CD4-positive, alpha-beta T cell treated with Interferon gamma for 1 hour (primary cell): ENCODE measurements at regions not wholly inside any gene's neighbourhood (a gene's known extent, or its start where the extent isn't known, plus 50 kb on each side); places are given as distances from the start of the nearest gene placed in this dataset.
A peak's percentile ranks its signal among the peaks of the same experiment; 100 is the strongest.

Source experiments
- DNase-seq: peaks from one replicate; pipeline ENCODE4 v3.0.0-alpha.2; 2020

DNA sequence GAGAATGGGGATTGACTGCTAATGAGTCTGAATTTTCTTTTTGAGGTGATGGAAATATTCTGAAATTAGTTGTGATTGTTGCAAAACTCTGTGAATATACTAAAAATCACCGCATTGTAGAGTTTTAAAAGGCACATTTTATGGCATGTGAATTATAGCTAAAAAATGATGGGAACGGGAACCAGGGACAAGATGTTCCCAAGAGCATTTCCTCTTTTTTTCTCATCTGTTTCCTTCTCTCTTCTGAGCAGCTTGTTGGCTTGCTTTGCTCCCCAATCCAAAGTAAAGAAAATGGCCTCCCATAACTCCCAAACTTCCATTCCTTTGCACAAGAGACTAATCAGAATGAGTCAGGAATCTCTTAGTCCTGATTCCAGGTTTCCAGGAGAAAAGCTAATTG lies 459.2 kb downstream of the TSHZ3 start:
- no peak for DNase-seq

DNA sequence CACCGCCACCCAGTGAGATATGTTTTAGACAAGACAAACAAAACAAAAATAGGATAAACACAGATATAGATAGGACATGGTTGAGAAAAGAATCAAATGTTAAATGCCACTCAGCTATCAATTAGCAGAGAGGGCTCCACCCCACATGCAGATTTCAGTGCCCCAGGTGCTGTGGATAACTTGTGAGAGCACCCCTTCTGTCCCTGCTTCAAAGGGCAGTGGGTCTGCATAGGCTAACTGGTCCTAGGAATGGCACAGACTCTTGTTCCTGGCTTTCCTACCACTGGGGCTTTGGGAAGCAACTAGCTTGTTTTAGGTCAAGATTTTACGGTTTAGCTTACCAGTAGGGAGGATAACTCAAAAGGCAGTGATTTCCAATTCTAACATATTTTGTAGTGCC lies 460.3 kb downstream of the TSHZ3 start:
- no peak for DNase-seq

DNA sequence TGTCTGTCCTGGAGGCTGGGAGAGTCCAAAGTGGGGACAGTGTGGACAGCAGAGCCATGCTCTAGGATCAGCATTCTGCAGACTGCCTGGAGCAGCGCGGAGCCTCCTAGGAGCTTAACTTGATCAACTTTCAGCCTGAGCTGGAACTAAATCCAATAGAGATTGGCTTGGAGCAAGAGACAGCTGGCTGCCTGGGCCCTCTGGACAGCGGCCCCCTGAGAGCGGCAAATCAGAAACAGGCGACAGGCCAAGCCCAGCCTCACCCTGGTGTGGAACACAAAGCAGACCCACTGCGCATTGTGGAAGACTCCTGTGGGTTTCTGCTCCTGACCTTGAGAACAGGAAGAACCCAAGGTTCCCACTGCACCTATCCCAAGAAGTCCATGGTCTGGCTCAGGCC lies 462.2 kb downstream of the TSHZ3 start:
- DNase-seq, result no peak

DNA sequence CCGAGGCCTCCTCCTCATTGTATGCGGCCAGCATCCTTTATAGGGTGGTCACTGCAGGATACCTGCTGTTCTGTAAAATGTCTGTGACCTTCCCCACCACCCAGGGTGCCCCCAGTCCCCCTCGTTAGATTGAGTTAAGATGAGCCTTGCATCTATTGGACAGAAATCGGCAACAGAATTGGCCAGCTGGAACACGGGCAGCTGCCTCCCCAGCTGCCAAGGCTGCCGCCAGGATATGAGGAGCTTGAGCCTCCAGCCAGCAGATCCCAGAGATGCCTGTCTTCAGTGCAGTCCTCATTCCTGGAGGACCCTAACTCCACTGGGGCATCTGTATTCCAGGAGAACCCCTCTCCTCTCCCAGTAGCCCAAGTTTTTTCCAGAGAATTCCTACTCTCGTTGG lies 463.0 kb downstream of the TSHZ3 start:
- DNase-seq, result no peak

DNA sequence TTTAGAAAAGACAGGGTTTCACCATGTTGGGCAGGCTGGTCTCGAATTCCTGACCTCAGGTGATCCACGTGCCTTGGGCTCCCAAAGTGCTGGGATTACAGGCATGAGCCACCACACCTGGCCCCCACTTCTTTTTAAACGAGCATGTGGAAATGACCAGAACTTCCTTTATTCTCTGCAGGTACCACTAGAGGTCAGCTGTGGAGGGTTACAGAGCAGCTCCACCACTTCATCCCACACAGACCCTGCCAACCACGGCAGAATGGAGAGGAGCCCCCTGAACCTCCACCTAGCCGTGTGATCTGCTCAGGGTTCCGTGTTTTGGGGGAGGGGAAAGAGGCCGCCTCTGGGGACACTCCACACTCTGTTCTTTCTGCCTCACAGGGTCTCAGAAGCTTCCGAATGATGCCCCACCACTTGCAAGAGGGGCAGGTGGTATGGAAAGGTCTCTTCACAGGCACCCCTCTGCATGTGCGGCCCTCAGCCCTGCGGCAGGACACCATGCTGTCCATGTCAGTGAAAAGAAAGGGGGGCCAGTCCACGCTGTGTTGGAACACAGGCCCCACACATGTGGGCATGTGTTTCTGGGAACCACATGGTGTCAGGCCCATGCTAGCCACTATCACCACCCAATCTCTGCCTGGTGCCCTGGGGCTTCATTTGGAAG lies 465.0 kb downstream of the TSHZ3 start:
- no peak for DNase-seq

DNA sequence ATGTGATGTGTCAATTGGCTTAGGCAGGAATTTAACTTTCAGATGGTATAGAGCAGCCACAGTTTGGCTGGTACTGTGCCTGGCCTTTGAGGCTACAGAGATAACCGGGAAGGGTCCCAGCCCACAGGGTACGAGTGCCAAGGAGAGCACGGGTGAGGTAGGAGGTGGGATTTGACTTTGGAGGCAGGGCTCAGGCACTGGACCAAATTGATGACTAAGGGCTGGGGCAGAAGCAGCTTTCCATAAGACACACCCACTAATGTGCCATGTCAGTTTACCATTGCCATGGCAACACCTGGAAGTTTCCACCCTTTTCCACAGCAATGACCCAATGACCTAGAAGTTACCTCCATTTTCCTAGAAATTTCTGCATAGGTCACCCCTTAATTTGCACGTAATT lies 466.2 kb downstream of the TSHZ3 start:
- DNase-seq, result no peak

DNA sequence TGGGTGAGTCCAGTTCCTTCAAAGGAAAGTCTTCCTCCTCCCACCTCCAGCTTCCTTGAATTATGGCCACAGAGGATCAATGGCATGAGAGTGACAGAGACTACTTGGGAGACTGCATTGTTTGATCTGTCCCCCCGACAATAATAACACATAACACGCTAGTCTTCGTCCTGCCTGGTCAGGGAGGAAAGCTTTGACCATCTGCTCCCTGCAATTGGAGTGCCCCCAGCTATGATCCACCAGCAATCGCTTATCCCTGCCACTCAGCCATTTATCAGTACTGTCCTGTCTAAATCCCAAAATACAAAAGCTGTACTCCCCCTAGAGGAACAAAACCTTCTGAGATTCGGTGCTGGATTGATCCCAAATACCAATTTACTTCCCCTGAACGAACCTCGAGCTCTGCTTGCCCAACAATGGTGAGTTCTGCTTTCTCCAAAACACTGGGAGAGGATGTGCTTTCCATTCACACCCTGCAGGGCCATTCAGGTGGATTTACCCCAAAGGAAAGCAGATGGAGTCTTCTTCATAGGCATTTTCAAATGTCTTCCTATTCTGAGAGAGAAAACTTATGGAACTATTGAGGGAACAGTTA lies 466.7 kb downstream of the TSHZ3 start:
- DNase-seq, result no peak

DNA sequence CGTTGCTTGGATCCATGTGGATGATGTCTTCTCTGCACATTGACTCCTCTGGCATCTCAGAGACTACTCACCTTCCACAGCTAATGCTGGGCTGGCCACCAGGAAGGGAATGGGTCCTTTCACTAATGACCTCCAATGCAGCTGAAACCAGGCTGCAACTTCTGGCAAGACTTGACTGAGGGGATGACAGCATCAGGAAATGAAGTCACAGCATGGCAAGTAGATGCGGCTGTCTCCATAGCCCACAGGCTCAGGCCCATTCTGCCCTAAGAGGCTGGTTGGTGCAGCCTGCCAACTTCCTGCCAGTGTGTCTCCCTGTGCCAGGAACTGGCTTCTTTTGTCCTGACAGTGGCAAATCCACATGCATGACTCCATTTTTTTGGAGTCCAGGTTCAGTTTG lies 467.3 kb downstream of the TSHZ3 start:
- no peak for DNase-seq

DNA sequence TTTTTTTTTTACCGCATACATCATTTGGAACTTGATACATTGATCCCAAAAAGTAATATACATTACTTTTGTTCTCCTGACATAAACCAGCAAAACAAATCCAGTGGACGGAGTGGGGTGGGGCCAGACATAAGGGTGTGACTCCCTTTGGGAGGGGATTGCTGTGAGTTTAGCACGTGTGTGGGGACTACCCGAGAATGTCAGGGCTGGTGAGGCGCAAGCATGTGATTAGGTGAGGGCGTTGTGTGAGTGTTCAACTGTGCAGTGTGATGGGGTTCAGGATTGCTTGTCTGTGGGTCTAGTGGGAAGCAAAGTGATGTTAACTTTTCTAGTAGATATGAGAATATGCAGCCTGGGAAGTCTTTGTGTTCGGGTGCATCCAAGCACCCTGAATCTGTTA lies 468.0 kb downstream of the TSHZ3 start:
- DNase-seq, result no peak

DNA sequence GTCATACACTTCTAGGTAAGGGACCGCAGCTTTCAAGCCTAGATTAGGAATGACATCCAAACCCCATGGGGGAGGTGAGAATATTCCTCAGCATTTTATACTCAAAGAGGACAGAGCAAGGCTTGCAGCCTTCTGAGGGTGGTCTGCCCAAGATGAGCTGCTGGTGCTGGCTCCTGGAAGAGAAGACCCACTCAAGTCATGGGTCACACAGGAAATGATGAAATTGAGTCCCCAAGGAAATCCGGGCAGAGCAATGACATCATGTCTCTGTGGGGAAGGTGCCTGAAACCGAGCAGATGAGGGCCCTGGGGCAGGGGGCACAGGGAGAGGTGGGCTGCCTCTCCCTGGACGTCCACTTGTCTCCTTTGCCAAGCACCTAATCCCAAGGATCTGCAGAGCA lies 468.7 kb downstream of the TSHZ3 start:
- no peak for DNase-seq

DNA sequence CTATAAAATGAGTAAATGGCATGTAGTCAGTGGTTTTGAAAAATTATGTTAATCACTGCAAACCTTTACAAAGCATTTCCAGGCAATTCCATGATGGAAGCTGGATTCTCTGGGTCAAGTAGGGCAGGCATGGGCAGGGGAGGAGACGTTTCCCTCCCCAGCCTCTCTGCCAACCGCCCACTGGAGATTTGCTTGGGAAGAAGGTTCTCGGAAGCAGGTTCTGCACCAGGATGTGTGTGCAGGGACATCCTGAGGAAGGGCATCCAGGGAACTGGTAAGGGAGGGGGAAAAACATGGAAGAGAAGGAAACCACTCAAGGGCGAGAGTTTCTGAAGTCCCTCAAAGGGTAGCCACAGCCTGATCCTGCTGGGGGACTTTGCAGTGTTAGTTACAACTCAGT lies 469.1 kb downstream of the TSHZ3 start:
- no peak for DNase-seq

DNA sequence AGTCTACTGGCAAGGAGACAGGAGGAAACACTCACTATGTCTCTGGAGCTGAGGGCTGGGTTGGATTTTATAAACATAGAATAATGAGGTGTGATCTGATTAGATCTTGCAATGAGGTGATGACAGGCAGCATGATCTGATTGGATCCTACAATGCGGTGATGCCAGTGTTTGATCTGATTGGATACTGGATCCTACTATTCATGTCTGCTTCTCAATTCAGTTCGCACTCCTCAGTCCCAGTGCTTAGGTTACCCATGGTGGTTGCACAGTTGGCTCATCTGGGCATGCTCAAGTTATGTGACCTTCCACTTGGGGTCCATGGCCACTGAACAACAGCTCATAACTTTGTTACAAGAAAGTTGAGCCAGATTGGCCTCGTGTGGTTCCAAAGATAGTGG lies 469.5 kb downstream of the TSHZ3 start:
- DNase-seq, result no peak

DNA sequence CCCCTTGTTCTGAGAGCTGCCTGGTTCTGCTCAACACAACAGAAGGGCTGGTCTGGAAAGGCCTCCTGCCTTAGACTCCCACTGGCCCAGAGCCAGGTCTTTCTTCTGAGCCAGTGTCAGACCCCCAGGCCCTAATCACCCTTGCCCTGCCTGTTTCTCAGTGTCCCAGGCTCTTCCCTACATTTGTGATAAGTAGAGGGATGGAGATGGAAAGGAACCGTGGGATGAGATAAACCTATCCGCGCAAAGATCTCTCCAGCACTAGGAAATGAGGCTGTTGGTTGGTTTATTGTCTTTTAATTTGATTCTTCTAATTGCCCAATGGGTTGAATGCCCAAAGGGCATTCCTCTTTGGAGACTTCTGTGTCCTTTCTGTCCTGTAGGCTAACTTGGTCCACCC lies 470.0 kb downstream of the TSHZ3 start:
- DNase-seq, result no peak

DNA sequence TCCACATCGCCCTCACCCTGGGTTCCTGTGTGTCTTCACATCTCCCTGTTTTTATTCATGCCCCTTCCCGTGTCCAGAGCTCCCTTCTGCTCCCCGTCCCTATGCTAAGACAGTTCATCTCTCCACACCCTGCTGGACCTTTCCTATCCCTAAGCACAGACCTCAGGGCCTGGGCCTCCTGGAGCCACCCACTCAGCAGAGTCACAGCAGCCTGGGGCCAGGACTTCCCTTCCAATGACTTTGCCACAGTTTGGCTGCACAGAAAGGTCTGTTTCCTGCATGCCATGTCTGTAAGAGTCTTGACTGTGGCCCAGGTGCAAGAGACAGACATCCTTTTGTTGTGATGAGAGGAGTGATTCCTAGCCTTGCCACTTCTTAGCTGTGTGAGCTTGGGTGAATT lies 470.7 kb downstream of the TSHZ3 start:
- no peak for DNase-seq

DNA sequence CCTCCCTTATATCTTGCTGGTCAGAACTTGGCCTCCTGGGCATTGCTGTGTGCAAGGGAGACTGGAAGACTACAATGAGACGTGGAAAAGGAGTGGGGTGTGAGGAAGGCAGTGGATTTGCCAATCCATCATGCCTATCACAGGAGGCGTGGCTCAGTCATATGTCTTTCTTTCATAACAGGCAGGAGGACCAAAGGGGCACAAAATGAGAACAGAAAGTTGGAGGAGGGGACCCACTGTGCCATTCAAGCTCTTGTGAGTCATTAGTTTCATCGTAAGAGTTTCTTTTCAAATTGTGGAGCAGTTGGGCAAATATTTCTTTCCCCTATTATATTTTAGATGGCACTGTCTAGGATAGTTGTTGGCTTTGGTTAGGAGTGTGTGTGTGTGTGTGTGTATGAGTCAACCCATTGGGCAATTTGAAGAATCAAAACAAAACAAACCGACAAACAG lies 471.5 kb downstream of the TSHZ3 start:
- DNase-seq, result peak; percentile 38

DNA sequence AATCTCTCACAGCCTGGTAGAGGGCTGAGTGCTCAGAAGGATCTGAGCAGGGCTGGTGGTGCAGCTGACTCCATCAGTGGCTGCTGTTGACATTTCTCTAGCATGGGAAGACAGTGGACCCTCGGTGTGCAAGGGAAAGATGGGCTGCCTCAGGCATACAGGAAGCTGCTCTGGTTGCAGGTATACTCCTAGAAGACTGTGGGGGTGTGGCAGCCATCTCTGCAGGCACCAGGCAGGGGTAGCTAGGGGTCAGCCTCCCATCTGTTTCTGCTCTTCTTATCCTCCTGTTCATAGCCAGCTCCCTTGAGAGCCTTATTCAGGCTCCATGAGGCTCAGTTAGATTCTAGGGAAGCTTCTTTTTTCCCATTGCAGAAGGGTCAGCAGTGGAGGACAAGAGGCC lies 475.5 kb downstream of the TSHZ3 start:
- no peak for DNase-seq

DNA sequence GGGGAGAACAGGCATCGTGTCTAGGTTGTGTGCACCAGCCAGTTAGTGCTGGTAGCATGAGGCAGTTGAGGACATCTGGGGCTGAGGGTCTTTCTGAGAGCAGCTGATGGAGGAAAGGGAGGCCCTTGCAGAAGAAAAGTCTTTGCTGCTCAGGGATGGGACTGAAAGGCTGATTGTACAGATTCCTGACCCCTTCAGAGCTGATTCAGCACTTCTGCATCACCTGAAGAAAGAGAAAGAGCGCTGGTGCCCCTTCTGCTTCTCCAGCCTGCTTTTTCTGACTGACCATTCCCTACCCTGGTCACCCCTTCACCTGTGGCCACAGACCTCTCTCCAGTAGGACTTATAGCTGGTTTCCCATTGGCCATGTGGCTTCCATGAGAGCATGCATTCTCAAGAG lies 476.2 kb downstream of the TSHZ3 start:
- no peak for DNase-seq

DNA sequence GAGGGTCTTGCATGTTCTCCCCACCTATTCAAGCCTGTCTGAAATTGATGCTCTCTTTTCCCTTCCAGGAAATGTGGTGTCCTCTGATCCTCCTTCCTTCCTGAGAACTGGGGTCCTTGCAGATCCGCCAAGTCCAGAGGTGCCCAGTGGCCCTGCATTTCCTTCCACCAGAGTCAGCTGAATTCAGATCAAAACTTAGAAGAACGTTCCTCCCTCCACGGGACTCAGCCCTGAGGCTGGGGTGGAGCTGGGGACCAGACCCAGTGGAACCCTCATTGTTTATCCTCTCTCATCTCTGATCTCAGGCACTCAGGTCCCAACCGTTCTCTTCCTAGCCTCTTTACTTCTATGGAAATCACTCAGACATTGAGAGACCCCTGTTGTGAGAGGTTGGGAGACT lies 477.3 kb downstream of the TSHZ3 start:
- DNase-seq, result no peak

DNA sequence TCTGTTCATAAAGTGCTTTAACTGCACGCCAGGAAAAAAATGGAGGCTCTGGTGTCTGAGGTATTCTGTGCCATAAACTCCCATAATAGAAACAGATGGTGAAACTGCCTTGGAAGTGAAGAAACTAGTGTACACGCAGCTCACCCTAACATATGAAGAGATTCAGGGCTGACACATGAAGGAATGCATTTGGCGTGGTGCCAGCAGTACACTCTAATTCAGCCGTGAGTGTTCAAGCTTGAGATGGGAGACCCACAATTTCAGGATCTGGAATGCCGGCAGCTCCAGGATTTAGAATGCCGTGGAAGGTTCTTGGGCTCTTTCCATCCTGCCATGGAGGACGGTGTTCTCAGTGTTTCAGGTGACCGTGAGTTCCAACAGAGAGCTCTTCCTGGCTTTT lies 478.4 kb downstream of the TSHZ3 start:
- no peak for DNase-seq

DNA sequence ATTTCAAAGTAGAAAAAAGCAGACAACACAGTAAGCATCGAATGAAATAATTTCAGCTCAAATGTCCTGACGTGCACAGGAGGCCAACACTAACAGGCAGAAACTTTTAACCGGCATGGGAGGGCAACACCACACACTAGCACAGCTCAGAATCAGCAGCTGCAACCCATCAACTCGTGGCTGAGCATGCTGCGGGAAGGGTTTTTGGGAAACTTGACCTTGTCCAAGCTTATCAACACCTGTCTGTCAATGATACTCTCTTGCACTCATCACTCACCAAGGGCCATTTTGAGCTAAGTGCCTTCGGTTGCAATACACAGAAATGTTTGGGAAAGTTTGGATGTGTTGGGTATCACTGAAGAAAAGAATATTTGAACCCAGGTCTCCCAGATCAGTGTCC lies 483.7 kb downstream of the TSHZ3 start:
- no peak for DNase-seq

DNA sequence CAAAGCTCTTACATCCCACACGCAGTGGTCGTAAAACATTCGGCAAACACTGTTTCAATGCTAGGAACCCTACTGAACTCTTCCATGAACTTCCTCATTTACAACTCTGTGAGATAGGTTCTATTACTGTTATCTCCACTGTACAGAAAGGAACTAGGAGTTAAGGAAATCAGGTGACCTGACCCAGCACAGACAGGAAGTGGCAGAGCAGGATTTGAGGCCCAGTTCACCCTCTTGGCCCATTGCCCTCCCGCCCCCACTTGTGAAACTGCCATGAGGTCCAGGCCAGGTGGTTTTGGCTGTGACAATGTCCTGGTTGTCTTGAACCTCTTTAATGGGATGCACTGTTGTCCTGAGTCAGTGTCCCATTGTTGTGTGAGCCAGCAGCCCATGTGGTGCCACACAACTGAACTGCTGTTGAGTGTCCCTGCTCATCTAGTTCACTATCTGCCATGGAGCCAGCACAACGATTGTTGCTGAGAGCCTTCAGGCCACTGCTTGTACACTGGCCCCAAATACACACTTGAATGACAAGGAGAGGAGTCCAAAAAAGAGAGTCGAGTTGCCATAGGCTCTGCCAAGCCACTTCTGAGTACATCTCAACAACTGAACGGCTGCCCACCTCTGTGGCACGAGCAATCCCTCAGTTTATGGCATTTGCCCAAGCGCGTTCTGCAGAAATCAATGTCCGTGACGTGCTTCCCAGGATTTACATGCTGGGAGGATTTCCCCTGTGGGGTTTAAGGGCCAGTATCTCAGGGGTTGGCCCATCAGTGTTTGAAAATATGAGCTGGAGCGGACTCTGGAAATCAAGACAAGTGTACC lies 484.6 kb downstream of the TSHZ3 start:
- DNase-seq, result peak; percentile 21

DNA sequence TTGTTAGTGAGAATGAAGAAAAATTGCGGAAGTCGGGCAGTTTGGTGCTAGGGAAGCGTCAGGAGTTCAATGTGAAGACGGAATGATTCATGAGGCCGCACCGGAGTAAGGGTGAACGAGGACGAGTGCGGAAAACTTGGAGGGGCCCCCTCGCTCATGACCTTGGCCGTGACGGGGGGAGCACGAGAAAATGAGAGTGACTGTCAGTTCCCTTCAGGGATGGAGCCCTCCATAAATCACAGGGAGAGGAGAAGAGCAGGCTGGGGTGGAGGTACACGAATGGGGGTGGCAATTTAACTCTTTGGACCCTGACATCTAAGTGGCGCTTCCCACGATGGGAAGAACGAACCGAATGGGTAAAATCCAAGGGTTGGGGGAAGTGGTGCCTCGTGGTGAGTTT lies 486.4 kb downstream of the TSHZ3 start:
- DNase-seq, result no peak

DNA sequence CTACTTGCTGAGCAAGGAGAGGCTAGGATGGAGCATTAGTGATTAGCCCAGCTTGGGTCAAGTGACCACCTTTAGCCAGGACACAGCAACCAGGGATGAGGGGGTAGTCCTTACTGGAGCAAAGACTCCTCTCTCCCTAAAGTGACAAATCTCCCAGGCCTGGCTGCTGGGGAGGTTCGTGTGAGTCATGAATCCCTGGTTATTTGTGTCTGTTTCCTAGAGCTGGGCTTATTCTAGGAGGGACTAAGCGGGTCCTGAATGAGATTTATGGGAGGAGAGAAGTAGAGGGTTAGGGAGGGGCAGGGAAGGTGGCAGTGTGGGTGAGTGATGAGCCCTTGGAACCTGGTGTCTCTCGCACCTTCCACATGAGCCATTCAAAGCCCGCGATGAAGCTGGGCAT lies 487.3 kb downstream of the TSHZ3 start:
- no peak for DNase-seq

DNA sequence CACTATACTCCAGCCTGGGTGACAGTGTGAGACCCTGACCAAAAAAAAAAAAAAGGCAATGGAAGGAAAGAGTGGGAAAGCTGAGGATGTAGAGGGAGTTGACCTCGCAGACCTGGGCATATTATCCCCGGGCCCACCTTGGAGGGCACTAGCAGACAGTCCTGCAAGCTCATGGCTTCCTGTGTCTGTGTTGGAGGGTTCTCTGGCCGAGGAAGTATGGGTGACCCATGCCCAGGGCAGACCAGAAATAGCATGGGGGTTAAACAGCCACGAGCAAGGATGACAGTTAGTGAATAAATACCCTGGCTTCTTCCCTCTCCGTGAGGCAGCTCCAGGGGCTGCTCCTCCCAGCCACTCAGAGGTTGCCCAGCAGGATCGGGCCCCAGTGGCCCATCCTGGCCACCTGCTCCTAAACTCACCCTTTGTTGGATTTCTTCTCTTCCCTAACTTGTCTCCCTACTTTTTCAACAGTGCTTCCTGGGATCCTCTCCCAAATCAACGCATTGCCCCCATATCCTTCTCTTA lies 485.8 kb downstream of the ZNF536 start:
- DNase-seq, result no peak
